ENCODE measurements at regions not wholly inside any gene's neighbourhood (a gene's known extent, or its start where the extent isn't known, plus 50 kb on each side); places are given as distances from the start of the nearest gene placed in this dataset.

- DNase-seq, result no peak
These were observed 50.4 kb upstream of the GGTA1 start for GRCh38 chr9:121550041-121550440.

- no peak for DNase-seq
These were observed 51.2 kb upstream of the GGTA1 start for GRCh38 chr9:121550569-121551512.

- DNase-seq, result no peak
These were observed 52.5 kb upstream of the GGTA1 start for GRCh38 chr9:121551985-121552753.

- DNase-seq, result no peak
These were observed 56.4 kb upstream of the GGTA1 start for GRCh38 chr9:121556082-121556481.

GRCh38 chr9:121556580-121556979, 56.9 kb upstream of the GGTA1 start:
- DNase-seq, result no peak

GRCh38 chr9:121557581-121558447, 58.2 kb upstream of the GGTA1 start:
- DNase-seq, result peak; percentile 78

- DNase-seq, result no peak
These were observed 58.8 kb upstream of the GGTA1 start for GRCh38 chr9:121558473-121558872.

- DNase-seq, result peak; percentile 47
These were observed 59.5 kb upstream of the GGTA1 start for GRCh38 chr9:121559183-121559582.

- no peak for DNase-seq
These were observed 61.3 kb upstream of the GGTA1 start for GRCh38 chr9:121560921-121561320.

- DNase-seq, result no peak
These were observed 62.0 kb upstream of the GGTA1 start for GRCh38 chr9:121561385-121562222.

- DNase-seq, result no peak
These were observed 62.7 kb upstream of the GGTA1 start for GRCh38 chr9:121562301-121562700.

- DNase-seq, result no peak
These were observed 63.8 kb upstream of the GGTA1 start for GRCh38 chr9:121563425-121563824.

GRCh38 chr9:121563881-121564460, 64.3 kb upstream of the GGTA1 start:
- DNase-seq, result no peak

GRCh38 chr9:121564504-121565260, 65.0 kb upstream of the GGTA1 start:
- no peak for DNase-seq

GRCh38 chr9:121566481-121567465, 67.1 kb upstream of the GGTA1 start:
- DNase-seq, result no peak

- DNase-seq, result no peak
These were observed 68.1 kb upstream of the GGTA1 start for GRCh38 chr9:121567500-121568342.

- no peak for DNase-seq
These were observed 69.0 kb upstream of the GGTA1 start for GRCh38 chr9:121568343-121569265.

All from GF-D8 (cell line).